ENCODE measurements at regions not wholly inside any gene's neighbourhood (a gene's known extent, or its start where the extent isn't known, plus 50 kb on each side); places are given as distances from the start of the nearest gene placed in this dataset.

- TF ChIP-seq REST (tag by site-specific recombination; IDR thresholded peaks at IDR 0.05): no peak
- no peak for TF ChIP-seq CTCF (tag by site-specific recombination; IDR thresholded peaks at IDR 0.05)
- no peak for TF ChIP-seq BCL6B (tag by site-specific recombination; IDR thresholded peaks at IDR 0.05)
- TF ChIP-seq ZNF707 (tag by site-specific recombination; IDR thresholded peaks at IDR 0.05): no peak
Measured at GRCh38 chr3:94775746-94776145, 712.9 kb downstream of the NSUN3 start.

Measured in HEK293 (cell line).